Ramos (cell line): ENCODE measurements at regions not wholly inside any gene's neighbourhood (a gene's known extent, or its start where the extent isn't known, plus 50 kb on each side); places are given as distances from the start of the nearest gene placed in this dataset.
"Not testable (repeated sequence)": the region's sequence is repeated elsewhere in the genome, so short reads cannot be mapped to it uniquely, and the experiment has no call there.

Experiments
- in situ Hi-C: fragments of 300-500 bp; cut with MboI; formaldehyde crosslinking; loops from one replicate; pipeline ENCODE4 v1.14.3; 2022; ENCODE audit warnings: low sequenced_read_pairs; ENCODE audit not compliant: unreplicated experiment

DNA sequence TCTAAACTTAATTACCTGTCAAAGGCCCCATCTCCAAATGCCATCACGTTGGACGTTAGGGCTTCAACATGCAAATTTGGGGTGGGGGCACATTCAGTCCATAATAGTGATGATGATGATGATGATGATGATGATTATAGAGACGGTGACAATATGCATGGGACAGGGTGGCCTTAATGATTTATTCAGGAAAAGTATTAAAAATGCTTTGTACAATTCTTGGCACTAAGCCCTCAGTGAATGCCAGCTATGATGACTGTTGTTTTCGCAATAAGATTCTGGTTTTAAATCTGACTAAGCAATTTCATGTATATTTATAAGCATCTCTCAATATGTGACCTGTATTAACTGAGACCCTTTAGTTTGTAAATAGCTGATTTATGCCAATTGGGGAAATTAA is 106.3 kb downstream of the C16orf95 start:
- in situ Hi-C loops: no loop called here

GRCh38 chr16:87212026-87212425 is 105.2 kb downstream of the C16orf95 start:
- in situ Hi-C loops: no loop called here

GRCh38 chr16:87213536-87213935 is 103.7 kb downstream of the C16orf95 start:
- in situ Hi-C loops: no loop called here

GRCh38 chr16:87216148-87216840 is 100.9 kb downstream of the C16orf95 start:
- in situ Hi-C loops: no loop called here

DNA sequence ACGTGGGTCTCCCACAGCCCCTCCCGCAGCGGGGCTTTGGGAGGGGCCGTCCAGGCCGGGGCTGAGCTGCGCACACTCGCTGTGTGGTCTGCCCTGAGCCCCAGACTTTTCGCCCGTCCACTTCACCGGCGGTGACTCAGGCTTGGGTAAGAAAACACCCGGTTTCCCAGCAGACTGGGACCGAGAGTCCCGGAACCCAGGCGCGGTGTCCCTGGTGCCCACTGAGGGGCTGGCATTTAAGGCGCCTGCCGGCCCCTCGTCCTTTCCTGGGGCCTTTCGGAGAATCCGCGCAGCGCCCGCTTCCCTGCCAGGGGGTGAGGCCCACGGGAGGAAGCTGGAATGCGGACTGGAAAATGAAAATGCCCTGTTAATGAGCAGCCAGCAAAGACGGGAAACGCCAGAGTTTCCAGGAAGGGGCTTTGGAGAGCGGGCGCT is 100.3 kb downstream of the C16orf95 start:
- in situ Hi-C loops: no loop called here

- in situ Hi-C loops: not testable (repeated sequence)
Measured at GRCh38 chr16:87217802-87218201, 99.4 kb downstream of the C16orf95 start.

- in situ Hi-C loops: no loop called here
Measured at GRCh38 chr16:87218281-87219055, 98.7 kb downstream of the C16orf95 start.

DNA sequence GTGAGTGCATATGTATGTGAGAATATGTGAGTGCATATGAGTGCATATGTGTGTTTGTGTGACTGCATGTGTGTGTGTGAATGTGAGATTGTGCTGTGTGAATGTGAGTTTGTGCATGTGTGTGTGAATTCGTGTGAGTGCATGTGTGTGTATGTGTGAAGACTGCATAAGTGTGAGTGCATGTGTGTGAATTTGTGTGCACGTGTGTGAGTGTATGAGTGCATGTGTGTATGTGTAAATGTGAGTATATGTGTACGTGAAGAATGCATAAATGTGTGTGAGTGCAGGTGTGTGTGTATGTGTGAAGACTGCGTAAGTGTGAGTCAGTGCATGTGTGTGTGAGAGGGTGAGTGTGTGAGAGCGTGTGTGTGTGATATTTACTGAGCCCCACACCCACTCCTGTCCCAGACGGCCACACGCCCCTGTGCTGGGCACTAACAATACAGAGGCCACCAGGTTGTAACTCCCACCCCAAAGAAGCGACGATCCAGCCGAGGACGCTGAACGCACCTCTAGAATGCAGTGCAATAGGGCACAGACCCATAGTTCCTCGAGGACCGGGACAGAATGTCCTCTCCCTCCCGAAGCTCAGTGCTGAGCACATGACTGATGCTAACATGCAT is 97.8 kb downstream of the C16orf95 start:
- in situ Hi-C loops: no loop called here

- in situ Hi-C loops: no loop called here
Measured at GRCh38 chr16:87221633-87222032, 95.6 kb downstream of the C16orf95 start.

- in situ Hi-C loops: no loop called here
Measured at GRCh38 chr16:87222335-87222734, 94.9 kb downstream of the C16orf95 start.

- in situ Hi-C loops: no loop called here
Measured at GRCh38 chr16:87223656-87224248, 93.4 kb downstream of the C16orf95 start.

DNA sequence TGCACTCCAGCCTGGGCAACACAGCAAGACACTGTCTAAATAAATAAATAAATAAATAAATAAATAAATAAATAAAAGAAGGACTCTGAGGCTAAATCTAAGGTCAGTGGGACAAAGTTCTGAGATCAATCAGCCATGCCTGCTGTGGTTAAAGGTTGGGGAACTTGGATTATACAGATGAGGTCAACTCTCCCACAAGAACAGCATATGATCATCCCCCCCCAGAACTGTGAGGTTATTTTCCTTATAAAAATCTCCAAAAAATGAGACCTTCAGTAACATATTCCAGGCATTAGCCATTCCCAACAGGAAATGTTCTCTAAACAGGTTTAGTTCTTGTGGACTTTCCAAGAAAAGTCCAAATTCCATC is 90.3 kb downstream of the C16orf95 start:
- in situ Hi-C loops: no loop called here

GRCh38 chr16:87227296-87227951 is 89.8 kb downstream of the C16orf95 start:
- in situ Hi-C loops: no loop called here

- in situ Hi-C loops: no loop called here
Measured at GRCh38 chr16:87228363-87228762, 88.8 kb downstream of the C16orf95 start.

- in situ Hi-C loops: no loop called here
Measured at GRCh38 chr16:87229230-87230188, 87.7 kb downstream of the C16orf95 start.

DNA sequence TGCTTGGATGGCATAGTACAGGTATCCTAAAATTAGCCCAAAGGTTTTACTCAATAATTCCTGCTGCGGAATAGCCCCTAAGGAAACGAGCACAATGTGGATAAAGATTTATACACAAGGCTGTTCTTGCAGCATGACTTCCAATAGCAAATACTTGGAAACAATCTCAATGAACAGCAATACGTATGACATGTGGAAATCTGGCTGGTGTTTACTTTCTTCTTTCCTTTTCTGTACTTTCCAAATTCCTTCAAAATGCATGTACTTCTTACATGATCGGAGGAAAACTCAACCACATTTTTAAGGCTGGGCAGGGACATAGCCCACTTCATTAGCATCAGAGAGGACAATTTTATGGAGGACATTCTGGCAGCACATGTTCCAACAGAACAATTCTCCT is 86.6 kb downstream of the C16orf95 start:
- in situ Hi-C loops: no loop called here

- in situ Hi-C loops: no loop called here
Measured at GRCh38 chr16:87231295-87231694, 85.9 kb downstream of the C16orf95 start.

DNA sequence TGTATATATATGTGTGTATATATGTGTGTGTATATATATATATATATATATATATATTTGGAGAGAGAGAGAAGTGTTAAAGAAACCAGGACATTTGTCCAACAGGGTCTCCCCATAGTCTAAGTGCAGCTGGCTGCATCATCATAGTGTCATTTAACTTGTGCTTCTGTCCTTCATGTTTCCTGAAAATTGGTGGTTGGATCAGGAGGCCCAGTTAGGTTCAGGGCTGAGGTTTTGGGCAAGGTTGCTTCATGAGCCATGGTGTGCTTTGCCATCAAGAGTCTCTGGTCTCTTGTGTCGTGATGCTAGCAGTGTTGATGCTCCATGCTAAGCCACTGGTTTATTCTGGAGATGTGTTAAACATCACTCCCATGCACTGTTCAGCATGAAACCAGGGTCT is 85.3 kb downstream of the C16orf95 start:
- in situ Hi-C loops: no loop called here

DNA sequence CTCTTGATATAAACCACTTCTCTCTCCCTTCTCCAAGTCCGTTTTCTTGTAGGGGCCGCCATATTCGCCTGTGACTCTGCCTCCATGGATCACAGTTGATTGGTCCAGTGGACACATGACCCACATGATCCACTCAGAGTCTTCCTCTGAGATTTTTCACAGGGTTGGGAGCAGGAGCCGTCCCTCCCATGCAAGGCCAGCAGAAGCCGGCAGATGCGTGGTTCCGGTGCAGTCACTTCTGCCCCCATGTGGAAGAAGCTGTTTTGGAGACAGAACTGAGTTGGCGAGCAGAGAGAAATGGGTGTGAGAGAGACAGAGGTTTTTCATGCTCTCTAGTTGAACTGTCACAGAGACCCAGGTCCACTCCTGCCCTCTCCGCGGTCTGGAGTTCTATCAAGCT is 83.3 kb downstream of the C16orf95 start:
- in situ Hi-C loops: no loop called here
